IMR-90 (cell line): ENCODE measurements at regions not wholly inside any gene's neighbourhood (a gene's known extent, or its start where the extent isn't known, plus 50 kb on each side); places are given as distances from the start of the nearest gene placed in this dataset.

Source experiments
- ATAC-seq: fragments of 200-7000 bp; cut with Tn5 transposase; 2 replicates; pipeline ENCODE4 v1.9.1; 2020; ENCODE audit warnings: low read depth, mild to moderate bottlenecking, moderate library complexity
- BruUV-seq: library from RNA; stranded (reverse); fragments of 400-500 nt; replicated peaks from 2 replicates; lab custom pipeline; 2021; lab: Mats Ljungman, UMichigan
- CTCF ChIA-PET: fragments of 300-600 bp; formaldehyde crosslinking; extraction: SDS; loops from one replicate; lab custom pipeline; 2021; ENCODE audit warnings: antibody characterized with exemption; lab: Yijun Ruan, JAX
- POLR2A ChIA-PET: fragments of 300-600 bp; sonication (Branson Sonifier 250); formaldehyde crosslinking; loops from one replicate; lab custom pipeline; 2022; ENCODE audit warnings: antibody characterized with exemption; ENCODE audit not compliant: unreplicated experiment; lab: Charles Lee
- DNase-seq: peaks from one replicate; pipeline ENCODE4 v3.0.0; 2013
- H2AFZ ChIP-seq: replicated peaks from 2 replicates; pipeline ENCODE3; 2013; ENCODE audit warnings: low read length, mild to moderate bottlenecking; ENCODE audit not compliant: poor library complexity
- H2AK5ac ChIP-seq: 2 replicates; pipeline ENCODE4 v1.6.1; 2013; ENCODE audit warnings: low read depth, low read length, inconsistent platforms
- H2AK9ac ChIP-seq: replicated peaks from 2 replicates; pipeline ENCODE3; 2013; ENCODE audit warnings: mild to moderate bottlenecking, low read depth, low read length, moderate library complexity; ENCODE audit not compliant: poor library complexity
- H2BK120ac ChIP-seq: 2 replicates; pipeline ENCODE4 v1.6.1; 2013; ENCODE audit warnings: low read depth, low read length, inconsistent platforms
- H2BK15ac ChIP-seq: 3 replicates; pipeline ENCODE4 v1.6.1; 2013; ENCODE audit warnings: low read depth, low read length, inconsistent platforms
- H2BK20ac ChIP-seq: 2 replicates; pipeline ENCODE4 v1.6.1; 2013; ENCODE audit warnings: low read depth, mild to moderate bottlenecking, inconsistent platforms, low read length, moderate library complexity
- H2BK5ac ChIP-seq: 2 replicates; pipeline ENCODE4 v1.6.1; 2013; ENCODE audit warnings: mild to moderate bottlenecking, low read depth, low read length, inconsistent platforms; ENCODE audit not compliant: poor library complexity, severe bottlenecking
- H3K14ac ChIP-seq: replicated peaks from 2 replicates; pipeline ENCODE4 v1.6.1; 2013; ENCODE audit warnings: low read depth, low read length, inconsistent platforms
- H3K18ac ChIP-seq: 2 replicates; pipeline ENCODE4 v1.6.1; 2013; ENCODE audit warnings: low read depth, low read length, control low read depth
- H3K23ac ChIP-seq: 2 replicates; pipeline ENCODE4 v1.6.1; 2013; ENCODE audit warnings: low read depth, low read length, inconsistent platforms
- H3K27ac ChIP-seq: 2 replicates; pipeline ENCODE4 v1.5.1; 2013; ENCODE audit warnings: mild to moderate bottlenecking, control low read depth, low read length; ENCODE audit not compliant: insufficient read depth
- H3K27me3 ChIP-seq: 2 replicates; pipeline ENCODE4 v1.6.1; 2013; ENCODE audit warnings: low read length; ENCODE audit not compliant: control insufficient read depth, insufficient read depth
- H3K36me3 ChIP-seq: 2 replicates; pipeline ENCODE4 v1.6.1; 2013; ENCODE audit warnings: low read length, mixed read lengths; ENCODE audit not compliant: control insufficient read depth, insufficient read depth
- H3K4ac ChIP-seq: 2 replicates; pipeline ENCODE4 v1.6.1; 2013; ENCODE audit warnings: low read depth, low read length, inconsistent platforms
- H3K4me1 ChIP-seq: 2 replicates; pipeline ENCODE4 v1.6.1; 2013; ENCODE audit warnings: low read length, mixed read lengths; ENCODE audit not compliant: control insufficient read depth, insufficient read depth
- H3K4me2 ChIP-seq: 2 replicates; pipeline ENCODE4 v1.6.1; 2013; ENCODE audit warnings: low read depth, mild to moderate bottlenecking, control low read depth, low read length, moderate library complexity
- H3K4me3 ChIP-seq: 2 replicates; pipeline ENCODE4 v1.5.1; 2013; ENCODE audit warnings: low read depth, mild to moderate bottlenecking, control low read depth, low read length, moderate library complexity; ENCODE audit not compliant: insufficient read depth
- H3K56ac ChIP-seq: 2 replicates; pipeline ENCODE4 v1.6.1; 2013; ENCODE audit warnings: low read length, inconsistent platforms; ENCODE audit not compliant: insufficient read depth; ENCODE audit errors: extremely low read depth
- H3K79me1 ChIP-seq, 2 experiments: 2 replicates each; pipeline ENCODE4 v1.6.1; 2013; ENCODE audit warnings: low read length in 2 of 2, inconsistent platforms in 1 of 2, low read depth in 1 of 2
- H3K9ac ChIP-seq: 2 replicates; pipeline ENCODE4 v1.6.1; 2013; ENCODE audit warnings: low read depth, low read length, control low read depth
- H3K9me1 ChIP-seq: 2 replicates; pipeline ENCODE4 v1.6.1; 2013; ENCODE audit warnings: low read length, inconsistent platforms; ENCODE audit not compliant: insufficient read depth
- H3K9me3 ChIP-seq: 2 replicates; pipeline ENCODE4 v1.6.1; 2013; ENCODE audit warnings: low read length; ENCODE audit not compliant: control insufficient read depth, insufficient read depth
- H4K20me1 ChIP-seq: 2 replicates; pipeline ENCODE4 v1.6.1; 2013; ENCODE audit warnings: low read length, inconsistent platforms; ENCODE audit not compliant: insufficient read depth
- H4K5ac ChIP-seq: 2 replicates; pipeline ENCODE4 v1.6.1; 2013; ENCODE audit warnings: mild to moderate bottlenecking, low read depth, low read length, control low read depth
- H4K8ac ChIP-seq, 2 experiments: 2 replicates each; pipeline ENCODE4 v1.6.1; 2013; ENCODE audit warnings: low read depth in 2 of 2, low read length in 2 of 2, control low read depth in 1 of 2, inconsistent platforms in 1 of 2
- H4K91ac ChIP-seq: 2 replicates; pipeline ENCODE4 v1.6.1; 2013; ENCODE audit warnings: low read depth, low read length, inconsistent platforms; ENCODE audit not compliant: insufficient read depth
- BHLHE40 ChIP-seq: fragments of 150-350 bp; IDR thresholded peaks from 2 replicates; pipeline ENCODE4 v1.6.1; 2016; ENCODE audit warnings: mild to moderate bottlenecking, low read depth, low read length
- CEBPB ChIP-seq: IDR thresholded peaks from 2 replicates; pipeline ENCODE4 v1.6.1; 2012; ENCODE audit warnings: low read depth, low read length, improper control_type of control experiment
- CHD1 ChIP-seq: IDR thresholded peaks from 2 replicates; pipeline ENCODE4 v1.6.1; 2012; ENCODE audit warnings: low read depth, low read length, improper control_type of control experiment
- FOS ChIP-seq: fragments of 150-350 bp; IDR thresholded peaks from 2 replicates; pipeline ENCODE4 v1.6.1; 2016; ENCODE audit warnings: low read depth, low read length
- MAFK ChIP-seq: IDR thresholded peaks from 2 replicates; pipeline ENCODE4 v1.6.1; 2012; ENCODE audit warnings: low read depth, low read length, improper control_type of control experiment
- MAZ ChIP-seq: IDR thresholded peaks from 2 replicates; pipeline ENCODE4 v1.6.1; 2012; ENCODE audit warnings: low read depth, mild to moderate bottlenecking, low read length, improper control_type of control experiment, moderate library complexity, borderline replicate concordance
- MXI1 ChIP-seq: IDR thresholded peaks from 2 replicates; pipeline ENCODE4 v1.6.1; 2012; ENCODE audit warnings: low read depth, mild to moderate bottlenecking, low read length, moderate library complexity, borderline replicate concordance
- NFE2L2 ChIP-seq: fragments of 150-350 bp; IDR thresholded peaks from 2 replicates; pipeline ENCODE4 v1.6.1; 2016; ENCODE audit warnings: low read depth, mild to moderate bottlenecking, low read length
- POLR2A ChIP-seq: IDR thresholded peaks from 2 replicates; pipeline ENCODE4 v1.6.1; 2012; ENCODE audit warnings: mild to moderate bottlenecking, low read depth, low read length
- RAD21 ChIP-seq: IDR thresholded peaks from 2 replicates; pipeline ENCODE4 v1.6.1; 2012; ENCODE audit warnings: low read length, improper control_type of control experiment
- RCOR1 ChIP-seq: IDR thresholded peaks from 2 replicates; pipeline ENCODE4 v1.6.1; 2012; ENCODE audit warnings: mild to moderate bottlenecking, low read length, improper control_type of control experiment; ENCODE audit not compliant: insufficient replicate concordance
- RFX5 ChIP-seq: IDR thresholded peaks from 2 replicates; pipeline ENCODE4 v1.8.0; 2012; ENCODE audit warnings: low read depth, mild to moderate bottlenecking, low read length, moderate library complexity
- SMC3 ChIP-seq: fragments of 150-350 bp; IDR thresholded peaks from 2 replicates; pipeline ENCODE4 v1.6.1; 2016; ENCODE audit warnings: low read depth, mild to moderate bottlenecking, antibody characterized with exemption, low read length, moderate library complexity
- WGBS, 2 experiments: methylation state at CpG; one replicate each; pipeline versions ENCODE4 v1.1.5 to v1.1.7; 2013; ENCODE audit warnings: missing lambda C conversion rate in 2 of 2; ENCODE audit not compliant: insufficient read length in 1 of 2; ENCODE audit errors: extremely low coverage in 2 of 2; 5-methylcytosine and 5-hydroxymethylcytosine counted together
- dilution Hi-C: fragments of 300-500 bp; cut with HindIII; formaldehyde crosslinking; loops from one replicate; pipeline ENCODE4 v1.14.3; 2018; ENCODE audit warnings: low sequenced_read_pairs; ENCODE audit not compliant: unreplicated experiment
- in situ Hi-C: fragments of 300-500 bp; cut with MboI; formaldehyde crosslinking; loops from 3 replicates; pipeline ENCODE4 v1.14.3; 2019; ENCODE audit warnings: low sequenced_read_pairs, inconsistent platforms, mixed read lengths
- intact Hi-C: fragments of 100-400 bp; cut with micrococcal nuclease; formaldehyde crosslinking; loops from 2 replicates; pipeline ENCODE4 v1.10.0; 2022
- TF ChIP-seq, protein P1 (sequence below): fragments of 150-350 bp; IDR thresholded peaks from 2 replicates; pipeline ENCODE4 v1.6.1; 2016; ENCODE audit warnings: low read depth, mild to moderate bottlenecking, low read length, moderate library complexity, borderline replicate concordance
- TF ChIP-seq, protein P2 (sequence below): conservative IDR thresholded peaks from 2 replicates; pipeline ENCODE4 v1.5.1; 2012; ENCODE audit warnings: mild to moderate bottlenecking, low read depth, low read length, improper control_type of control experiment
- TF ChIP-seq, protein P3 (sequence below): fragments of 150-350 bp; IDR thresholded peaks from 2 replicates; pipeline ENCODE4 v1.6.1; 2017; ENCODE audit warnings: mild to moderate bottlenecking, antibody characterized with exemption, low read length, low read depth

DNA sequence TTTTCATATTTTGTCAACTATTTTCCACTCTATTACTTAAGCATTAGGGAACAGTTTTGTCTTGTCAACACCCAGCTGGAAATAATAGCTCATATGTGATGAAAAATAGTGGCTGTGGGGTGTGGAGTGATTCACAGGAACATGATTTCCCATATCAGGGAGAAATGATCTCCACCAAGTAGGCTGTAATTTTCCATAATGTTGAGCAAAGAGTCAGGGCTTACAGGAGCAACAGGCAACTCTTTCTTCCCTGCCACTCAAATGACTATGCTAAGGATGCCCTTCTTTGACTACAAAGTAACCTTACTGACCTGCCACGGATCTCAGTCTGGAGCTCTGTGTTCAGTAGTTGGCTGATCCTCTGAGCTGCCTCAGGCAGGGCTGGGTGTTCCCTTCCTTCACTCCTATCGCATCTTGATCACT lies 90.0 kb upstream of the GATB start:
- dilution Hi-C loops (no loop called here), intact Hi-C loops (no loop called here), in situ Hi-C loops (no loop called here)
- TF ChIP-seq, protein P1, sequence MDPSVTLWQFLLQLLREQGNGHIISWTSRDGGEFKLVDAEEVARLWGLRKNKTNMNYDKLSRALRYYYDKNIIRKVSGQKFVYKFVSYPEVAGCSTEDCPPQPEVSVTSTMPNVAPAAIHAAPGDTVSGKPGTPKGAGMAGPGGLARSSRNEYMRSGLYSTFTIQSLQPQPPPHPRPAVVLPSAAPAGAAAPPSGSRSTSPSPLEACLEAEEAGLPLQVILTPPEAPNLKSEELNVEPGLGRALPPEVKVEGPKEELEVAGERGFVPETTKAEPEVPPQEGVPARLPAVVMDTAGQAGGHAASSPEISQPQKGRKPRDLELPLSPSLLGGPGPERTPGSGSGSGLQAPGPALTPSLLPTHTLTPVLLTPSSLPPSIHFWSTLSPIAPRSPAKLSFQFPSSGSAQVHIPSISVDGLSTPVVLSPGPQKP = no peak
- TF ChIP-seq NFE2L2 = no peak
- no peak for TF ChIP-seq CEBPB
- TF ChIP-seq RAD21 = no peak
- no peak for TF ChIP-seq MAFK
- TF ChIP-seq, protein P2, sequence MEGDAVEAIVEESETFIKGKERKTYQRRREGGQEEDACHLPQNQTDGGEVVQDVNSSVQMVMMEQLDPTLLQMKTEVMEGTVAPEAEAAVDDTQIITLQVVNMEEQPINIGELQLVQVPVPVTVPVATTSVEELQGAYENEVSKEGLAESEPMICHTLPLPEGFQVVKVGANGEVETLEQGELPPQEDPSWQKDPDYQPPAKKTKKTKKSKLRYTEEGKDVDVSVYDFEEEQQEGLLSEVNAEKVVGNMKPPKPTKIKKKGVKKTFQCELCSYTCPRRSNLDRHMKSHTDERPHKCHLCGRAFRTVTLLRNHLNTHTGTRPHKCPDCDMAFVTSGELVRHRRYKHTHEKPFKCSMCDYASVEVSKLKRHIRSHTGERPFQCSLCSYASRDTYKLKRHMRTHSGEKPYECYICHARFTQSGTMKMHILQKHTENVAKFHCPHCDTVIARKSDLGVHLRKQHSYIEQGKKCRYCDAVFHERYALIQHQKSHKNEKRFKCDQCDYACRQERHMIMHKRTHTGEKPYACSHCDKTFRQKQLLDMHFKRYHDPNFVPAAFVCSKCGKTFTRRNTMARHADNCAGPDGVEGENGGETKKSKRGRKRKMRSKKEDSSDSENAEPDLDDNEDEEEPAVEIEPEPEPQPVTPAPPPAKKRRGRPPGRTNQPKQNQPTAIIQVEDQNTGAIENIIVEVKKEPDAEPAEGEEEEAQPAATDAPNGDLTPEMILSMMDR = no peak
- TF ChIP-seq RCOR1 = no peak
- no peak for TF ChIP-seq MAZ
- no peak for TF ChIP-seq SMC3
- no peak for TF ChIP-seq FOS
- TF ChIP-seq BHLHE40 = no peak
- TF ChIP-seq, protein P3, sequence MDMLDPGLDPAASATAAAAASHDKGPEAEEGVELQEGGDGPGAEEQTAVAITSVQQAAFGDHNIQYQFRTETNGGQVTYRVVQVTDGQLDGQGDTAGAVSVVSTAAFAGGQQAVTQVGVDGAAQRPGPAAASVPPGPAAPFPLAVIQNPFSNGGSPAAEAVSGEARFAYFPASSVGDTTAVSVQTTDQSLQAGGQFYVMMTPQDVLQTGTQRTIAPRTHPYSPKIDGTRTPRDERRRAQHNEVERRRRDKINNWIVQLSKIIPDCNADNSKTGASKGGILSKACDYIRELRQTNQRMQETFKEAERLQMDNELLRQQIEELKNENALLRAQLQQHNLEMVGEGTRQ = no peak
- TF ChIP-seq POLR2A = no peak
- no peak for TF ChIP-seq CHD1
- TF ChIP-seq MXI1 = no peak
- no peak for TF ChIP-seq RFX5
- no peaks in the 10 kb centered on the region for H4K20me1 ChIP-seq
- H2AK9ac ChIP-seq = peak overlapping the region; percentile 5
- no peak overlapping the region for H3K14ac ChIP-seq
- WGBS, 2 experiments = 17% methylated on average over 1 of the region's 2 CpGs; no CpG with 5 or more reads in 1 of the 2 experiments
- no TSS peak for BruUV-seq
- no peak overlapping the region for H4K8ac ChIP-seq
- H3K27me3 ChIP-seq = peaks cover 6% of the 10 kb centered on the region; the same call in 1 of the 2 replicates
- no peaks in the 10 kb centered on the region for H3K79me1 ChIP-seq
- no peak overlapping the region for H2AFZ ChIP-seq
- no peak overlapping the region for H3K9ac ChIP-seq
- no peak overlapping the region for H3K4ac ChIP-seq
- no peaks in the 10 kb centered on the region for H3K36me3 ChIP-seq
- no peaks in the 10 kb centered on the region for H3K4me1 ChIP-seq
- no peak overlapping the region for H2BK120ac ChIP-seq
- H2AK5ac ChIP-seq = no peak overlapping the region
- no peak overlapping the region for H3K23ac ChIP-seq
- H4K91ac ChIP-seq = no peak overlapping the region
- no peak overlapping the region for H2BK15ac ChIP-seq
- H3K18ac ChIP-seq = no peak overlapping the region
- H3K4me3 ChIP-seq = no peak overlapping the region
- H4K5ac ChIP-seq = no peak overlapping the region
- ChIA-PET POLR2A (no interaction called here), CTCF (no interaction called here)
- H3K56ac ChIP-seq = no peak overlapping the region
- H2BK5ac ChIP-seq = no peak overlapping the region
- no peak overlapping the region for H3K27ac ChIP-seq
- DNase-seq = no peak
- no peak for ATAC-seq
- H2BK20ac ChIP-seq = no peak overlapping the region
- no peaks in the 10 kb centered on the region for H3K9me3 ChIP-seq
- no peak overlapping the region for H3K4me2 ChIP-seq
- 0 out of 2 replicates have a peak, but pooled peaks cover 2% of the 10 kb centered on the region for H3K9me1 ChIP-seq
